HG03280 (cell line): ENCODE measurements at regions not wholly inside any gene's neighbourhood (a gene's known extent, or its start where the extent isn't known, plus 50 kb on each side); places are given as distances from the start of the nearest gene placed in this dataset.
"Not testable (repeated sequence)": the region's sequence is repeated elsewhere in the genome, so short reads cannot be mapped to it uniquely, and the experiment has no call there.

Experiments
- ATAC-seq: cut with Tn5 transposase; IDR thresholded peaks from one replicate; pipeline ENCODE4 v1.9.1; 2021; ENCODE audit warnings: mild to moderate bottlenecking, moderate library complexity; ENCODE audit not compliant: unreplicated experiment

DNA sequence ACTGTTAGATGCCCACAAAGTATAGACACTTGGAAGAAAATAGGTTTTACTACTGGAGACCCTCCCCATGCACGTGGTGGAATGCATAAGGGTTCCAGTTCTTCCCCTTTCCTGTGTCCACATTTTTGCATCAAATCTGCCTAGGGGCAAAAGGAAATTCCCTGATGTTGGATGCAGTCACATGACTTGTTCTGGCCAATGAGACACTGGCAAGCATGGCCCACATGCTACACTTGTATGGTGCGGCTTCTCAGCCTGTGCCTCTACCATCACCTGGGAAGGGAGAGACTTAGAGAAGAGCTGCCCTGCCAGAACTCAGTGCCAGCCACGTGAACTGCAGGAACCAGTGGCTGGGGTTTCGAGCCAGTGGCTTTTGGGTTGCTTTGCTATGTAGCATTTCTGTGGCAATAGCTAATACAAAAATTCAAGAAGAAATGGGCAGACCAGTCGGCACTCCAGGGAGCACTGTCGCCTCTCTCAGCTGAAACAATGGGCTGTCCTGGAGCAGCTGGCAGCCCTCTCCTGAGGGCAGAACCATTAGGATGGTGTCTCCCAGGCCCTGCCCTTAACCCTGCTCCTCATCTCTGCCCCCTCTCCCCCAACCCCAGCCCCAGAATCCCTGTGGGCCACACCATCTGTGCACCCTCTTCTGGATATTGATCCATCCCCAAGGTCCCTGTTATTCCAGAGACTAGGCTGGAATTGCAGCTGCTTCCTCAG lies 634.0 kb downstream of the UQCRFS1 start:
- no peak for ATAC-seq

DNA sequence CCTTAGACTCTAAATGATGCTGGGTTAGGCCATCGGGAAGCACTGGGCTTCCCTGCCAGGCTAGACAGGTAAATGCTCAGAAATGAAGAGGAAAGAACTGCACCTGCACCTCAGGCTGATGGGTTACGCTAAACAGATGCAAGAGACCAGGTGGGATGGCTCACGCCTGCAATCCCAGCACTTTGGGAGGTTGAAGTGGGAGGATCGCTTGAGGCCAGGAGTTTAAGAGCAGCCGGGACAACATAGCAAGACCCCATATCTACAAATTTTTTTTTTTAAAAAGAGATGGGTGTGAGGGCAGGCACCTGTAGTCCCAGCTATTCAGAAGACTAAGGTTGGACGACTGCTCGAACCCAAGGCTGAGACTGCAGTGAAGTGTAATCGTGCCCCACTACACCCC lies 634.7 kb downstream of the UQCRFS1 start:
- no peak for ATAC-seq

DNA sequence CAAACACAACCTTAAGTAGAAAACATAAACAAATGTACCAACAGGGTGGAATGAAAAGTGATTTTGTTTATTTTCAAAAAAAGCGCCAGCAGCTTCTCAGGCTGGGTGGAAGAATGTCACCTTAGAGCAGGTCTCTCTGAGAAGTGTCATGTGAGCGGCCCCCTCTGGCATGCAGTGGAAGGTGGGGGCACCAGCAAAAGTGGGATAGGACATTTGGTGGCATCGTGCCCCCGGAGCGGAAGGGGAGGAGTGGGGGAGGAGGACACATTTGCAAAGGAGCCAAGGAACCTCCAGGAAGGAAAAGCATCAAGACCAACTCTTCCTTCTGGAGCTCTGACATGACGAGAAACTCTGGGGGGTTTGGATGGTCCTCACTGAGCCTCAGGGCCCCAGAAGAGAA lies 635.3 kb downstream of the UQCRFS1 start:
- no peak for ATAC-seq

DNA sequence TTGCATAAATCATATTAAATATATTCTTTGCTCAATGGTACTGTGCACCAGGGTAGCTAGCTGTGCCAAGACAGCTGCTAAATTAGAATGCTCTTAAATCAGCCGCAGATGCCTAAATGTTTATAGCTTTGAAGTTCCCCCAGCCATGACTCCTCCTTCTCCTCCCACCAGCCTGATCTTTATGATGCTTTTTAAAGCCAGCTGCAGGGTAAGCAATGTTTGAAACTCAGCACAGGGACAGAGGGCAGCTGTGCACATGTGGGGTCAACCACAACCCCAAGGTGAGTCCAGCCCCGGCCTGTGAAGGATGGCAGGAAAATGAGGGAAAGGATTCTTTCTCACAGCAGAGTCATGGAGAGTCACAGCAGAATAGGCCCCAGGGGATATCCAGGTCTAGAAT lies 635.7 kb downstream of the UQCRFS1 start:
- no peak for ATAC-seq

DNA sequence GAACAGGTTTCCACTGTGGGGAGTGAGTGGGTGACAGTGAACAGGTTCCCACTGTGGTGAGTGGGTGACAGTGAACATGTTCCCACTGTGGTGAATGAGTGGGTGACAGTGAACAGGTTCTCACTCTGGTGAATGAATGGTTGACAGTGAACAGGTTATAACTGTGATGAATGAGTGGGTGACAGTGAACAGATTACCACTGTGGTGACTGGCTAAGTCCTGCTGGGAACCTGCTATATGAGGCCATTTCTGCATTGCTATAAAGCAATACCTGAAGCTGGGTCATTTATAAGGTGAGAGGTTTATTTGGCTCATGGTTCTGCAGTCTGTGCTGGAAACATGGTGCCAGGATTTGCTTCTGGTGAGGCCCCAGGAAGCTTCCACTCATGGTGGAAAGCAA lies 637.1 kb downstream of the UQCRFS1 start:
- no peak for ATAC-seq

DNA sequence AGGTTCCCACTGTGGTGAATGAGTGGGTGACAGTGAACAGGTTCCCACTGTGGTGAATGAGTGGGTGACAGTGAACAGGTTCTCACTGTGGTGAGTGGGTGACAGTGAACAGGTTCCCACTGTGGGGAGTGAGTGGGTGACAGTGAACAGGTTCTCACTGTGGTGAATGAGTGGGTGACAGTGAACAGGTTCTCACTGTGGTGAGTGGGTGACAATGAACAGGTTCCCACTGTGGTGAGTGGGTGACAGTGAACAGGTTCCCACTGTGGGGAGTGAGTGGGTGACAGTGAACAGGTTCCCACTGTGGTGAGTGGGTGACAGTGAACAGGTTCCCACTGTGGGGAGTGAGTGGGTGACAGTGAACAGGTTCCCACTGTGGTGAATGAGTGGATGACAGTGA lies 637.6 kb downstream of the UQCRFS1 start:
- ATAC-seq = not testable (repeated sequence)

DNA sequence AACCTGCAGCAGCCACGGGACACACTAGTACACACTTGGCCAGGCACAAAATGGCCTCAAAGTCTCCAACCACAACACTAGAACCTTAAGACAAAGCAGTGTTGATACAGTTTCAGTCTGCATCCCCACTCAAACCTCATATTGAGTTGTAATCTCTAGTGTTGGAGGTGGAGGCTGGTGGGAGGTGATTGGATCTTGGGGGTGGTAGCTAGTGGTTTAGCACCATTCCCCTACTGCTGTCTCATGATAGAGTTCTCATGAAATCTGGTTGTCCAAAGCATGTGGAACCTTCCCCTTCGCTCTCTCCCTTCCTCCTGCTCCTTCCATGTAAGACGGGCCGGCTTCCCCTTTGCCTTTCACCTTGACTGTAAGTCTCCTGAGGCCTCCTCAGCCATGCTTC lies 638.7 kb downstream of the UQCRFS1 start:
- ATAC-seq = no peak

DNA sequence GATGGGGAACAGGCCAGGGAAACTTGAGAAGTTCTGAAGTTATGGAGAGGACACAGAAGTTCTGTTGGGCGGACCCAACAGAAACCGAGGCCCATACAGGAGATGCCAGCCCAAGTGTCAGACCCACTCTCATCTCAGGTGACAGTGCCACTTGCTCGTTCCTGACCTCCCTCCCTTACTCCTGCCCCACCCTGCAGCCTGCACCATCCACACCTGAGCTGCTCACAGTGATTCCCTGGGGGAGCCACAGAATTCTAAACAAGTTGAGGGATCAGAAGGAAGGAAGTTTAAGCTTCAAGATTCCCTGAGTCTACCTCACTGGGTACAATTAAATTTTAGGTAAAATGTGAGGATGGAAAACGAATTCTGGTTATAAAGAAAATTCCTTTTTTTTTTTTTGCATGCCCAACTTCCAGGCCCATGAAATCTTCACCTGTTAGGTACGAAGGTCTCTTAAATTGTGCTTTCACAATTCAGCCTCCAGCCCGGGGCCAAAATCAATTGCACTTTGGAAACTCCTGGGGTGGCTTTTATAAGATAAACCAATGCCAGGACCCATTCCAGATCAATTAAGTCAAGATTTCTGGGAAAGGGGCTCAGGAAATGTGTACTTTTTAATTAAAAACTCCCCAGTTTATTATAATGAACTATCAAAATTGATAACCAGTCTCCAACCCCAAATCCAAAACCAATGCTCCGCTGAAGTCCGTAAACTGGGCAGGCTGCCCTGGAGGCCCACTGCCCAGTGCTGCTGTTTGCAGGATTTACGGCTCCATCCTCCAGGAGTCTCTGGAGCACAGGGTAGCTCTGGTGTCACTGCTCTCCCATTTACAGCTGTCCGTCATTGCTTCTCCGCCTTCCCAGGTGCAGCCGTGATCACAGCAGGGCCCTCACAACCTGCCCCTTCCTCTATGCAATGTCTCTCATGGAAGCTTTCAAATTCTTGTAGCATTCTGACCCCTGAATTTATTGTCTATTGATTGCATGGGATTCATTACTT lies 643.5 kb downstream of the UQCRFS1 start:
- no peak for ATAC-seq

DNA sequence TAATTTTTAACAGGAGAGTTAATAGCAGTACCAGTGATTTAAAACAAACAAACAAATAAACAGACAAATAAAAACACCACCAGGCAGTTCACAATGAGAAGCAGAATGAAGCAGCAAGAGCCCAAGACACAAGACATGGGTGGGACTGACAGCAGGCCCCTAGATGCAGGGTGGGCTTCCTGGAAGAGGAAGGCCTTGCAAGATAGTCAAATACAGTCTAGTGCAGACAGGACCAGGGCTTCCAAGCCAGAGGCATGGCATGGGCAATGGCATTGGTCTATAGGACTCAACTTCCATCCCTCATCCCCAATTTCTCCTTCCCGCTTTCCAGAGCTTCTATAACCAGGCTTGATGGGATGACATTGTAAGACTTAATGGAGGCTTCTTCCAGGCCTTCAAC lies 645.1 kb downstream of the UQCRFS1 start:
- no peak for ATAC-seq

DNA sequence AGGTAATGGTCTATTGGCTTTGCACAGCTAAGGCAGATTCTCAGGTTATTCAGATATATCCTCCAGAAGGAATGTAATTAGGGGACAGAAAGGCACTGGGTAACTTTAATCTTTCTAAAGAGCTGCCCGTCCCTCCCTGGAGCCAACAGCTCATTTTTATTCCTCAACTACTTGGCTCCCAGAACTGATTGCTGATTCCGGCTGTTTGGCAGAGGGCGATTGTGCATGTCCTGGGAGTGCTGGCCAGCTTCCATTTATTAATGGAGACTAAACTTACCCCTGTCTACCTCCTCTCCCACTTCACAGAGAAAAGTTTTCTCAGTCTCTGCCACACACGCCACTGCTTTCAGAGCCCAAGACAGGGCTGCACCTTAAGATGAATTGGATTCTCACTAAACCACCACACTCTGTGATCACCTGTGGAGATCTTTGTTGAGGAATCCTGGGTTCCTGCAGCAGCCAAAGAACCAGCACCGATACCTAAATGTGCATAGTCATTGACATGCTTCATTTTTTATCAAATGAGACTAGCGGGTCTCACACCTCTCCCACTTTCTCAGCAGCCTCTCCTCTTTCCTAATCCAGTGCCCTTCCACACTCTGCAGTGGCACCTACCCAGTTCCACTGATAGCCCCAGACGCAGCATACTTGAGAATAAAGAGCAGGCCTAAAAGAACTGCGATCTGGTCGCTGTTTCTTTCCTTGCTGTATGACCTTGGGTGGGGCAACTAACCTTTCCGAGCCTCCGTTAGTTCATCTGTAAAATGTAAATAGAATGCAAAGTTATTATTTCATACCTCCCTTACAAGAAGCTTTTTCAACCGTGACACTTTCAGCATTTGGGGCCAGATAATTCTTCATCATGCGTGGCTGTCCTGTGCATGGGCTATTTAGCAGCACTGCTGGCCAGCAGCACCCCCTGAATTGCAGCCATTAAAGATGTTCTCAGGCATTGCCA lies 648.7 kb downstream of the UQCRFS1 start:
- ATAC-seq = no peak

DNA sequence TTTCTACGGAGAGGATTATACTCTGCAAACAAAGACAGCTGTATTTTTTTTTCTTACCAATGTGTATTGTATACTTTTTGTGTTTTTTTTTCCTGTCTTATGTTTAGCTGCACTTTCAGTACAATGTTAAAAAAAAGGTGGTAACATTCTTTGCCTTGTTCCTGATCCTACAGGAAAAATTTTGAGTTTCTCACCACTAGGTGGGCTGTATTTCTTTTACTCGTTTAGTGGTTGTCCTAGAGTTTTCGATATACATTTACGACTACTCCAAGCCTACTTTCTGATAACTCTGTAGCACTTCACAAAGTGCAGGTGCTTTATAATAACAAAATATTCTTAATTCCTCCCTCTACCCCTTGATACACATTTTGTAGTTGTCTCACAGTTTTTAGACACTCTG lies 652.2 kb downstream of the UQCRFS1 start:
- no peak for ATAC-seq

DNA sequence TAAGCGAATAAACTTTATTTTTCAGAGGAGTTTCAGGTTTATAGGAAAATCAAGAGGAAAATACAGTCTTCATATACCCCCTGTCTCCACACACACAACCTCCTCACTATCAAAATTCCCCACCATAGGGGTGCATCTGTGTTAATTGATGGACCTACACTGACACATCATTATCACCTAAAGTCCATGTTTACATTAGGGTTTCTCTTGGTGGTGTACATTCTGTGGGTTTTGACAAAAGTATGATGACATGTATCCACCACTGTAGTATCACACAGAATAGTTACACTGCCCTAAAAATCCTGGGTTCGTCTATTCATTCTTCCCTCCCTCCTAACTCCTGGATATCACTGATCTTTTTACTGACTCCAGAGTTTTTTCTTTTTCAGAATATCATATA lies 654.2 kb downstream of the UQCRFS1 start:
- ATAC-seq = no peak

DNA sequence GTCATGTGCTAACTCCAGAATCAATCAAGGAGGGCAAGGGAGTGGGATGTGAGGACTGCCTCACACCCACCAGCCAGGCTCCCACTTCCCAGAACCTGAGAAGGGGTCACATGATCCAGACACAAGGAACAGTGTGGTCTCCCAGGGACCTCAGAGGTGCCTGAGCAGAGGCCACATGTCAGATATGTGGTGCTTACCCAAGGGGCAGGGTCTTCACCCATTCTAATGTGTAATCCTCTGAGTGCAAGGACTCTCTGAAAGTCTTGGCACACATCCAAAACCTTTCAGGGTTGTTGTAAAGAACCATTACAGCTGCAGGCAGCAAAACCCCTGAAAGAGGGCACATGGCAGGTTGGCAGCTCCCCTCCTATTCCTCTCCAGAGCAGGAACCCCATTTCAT lies 656.6 kb downstream of the UQCRFS1 start:
- ATAC-seq = no peak

DNA sequence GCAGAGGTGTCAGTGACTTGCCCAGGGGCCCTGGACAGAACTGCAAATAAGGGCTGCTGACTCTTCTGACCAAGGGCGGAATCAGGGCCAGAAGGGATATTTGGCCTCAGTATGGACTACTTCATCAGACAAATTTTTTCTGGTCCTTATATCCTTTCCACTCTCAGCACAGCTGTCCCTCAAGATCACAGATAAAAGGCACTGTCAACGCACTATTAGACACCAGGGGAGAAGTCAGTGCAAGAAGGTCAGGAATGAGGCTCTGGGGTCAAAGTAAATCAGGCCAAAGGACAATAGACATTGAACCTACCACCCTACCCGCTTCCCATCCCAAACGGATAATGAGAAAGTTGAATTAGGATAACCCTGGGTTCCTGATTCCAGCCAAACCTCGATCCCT lies 657.6 kb downstream of the UQCRFS1 start:
- no peak for ATAC-seq

DNA sequence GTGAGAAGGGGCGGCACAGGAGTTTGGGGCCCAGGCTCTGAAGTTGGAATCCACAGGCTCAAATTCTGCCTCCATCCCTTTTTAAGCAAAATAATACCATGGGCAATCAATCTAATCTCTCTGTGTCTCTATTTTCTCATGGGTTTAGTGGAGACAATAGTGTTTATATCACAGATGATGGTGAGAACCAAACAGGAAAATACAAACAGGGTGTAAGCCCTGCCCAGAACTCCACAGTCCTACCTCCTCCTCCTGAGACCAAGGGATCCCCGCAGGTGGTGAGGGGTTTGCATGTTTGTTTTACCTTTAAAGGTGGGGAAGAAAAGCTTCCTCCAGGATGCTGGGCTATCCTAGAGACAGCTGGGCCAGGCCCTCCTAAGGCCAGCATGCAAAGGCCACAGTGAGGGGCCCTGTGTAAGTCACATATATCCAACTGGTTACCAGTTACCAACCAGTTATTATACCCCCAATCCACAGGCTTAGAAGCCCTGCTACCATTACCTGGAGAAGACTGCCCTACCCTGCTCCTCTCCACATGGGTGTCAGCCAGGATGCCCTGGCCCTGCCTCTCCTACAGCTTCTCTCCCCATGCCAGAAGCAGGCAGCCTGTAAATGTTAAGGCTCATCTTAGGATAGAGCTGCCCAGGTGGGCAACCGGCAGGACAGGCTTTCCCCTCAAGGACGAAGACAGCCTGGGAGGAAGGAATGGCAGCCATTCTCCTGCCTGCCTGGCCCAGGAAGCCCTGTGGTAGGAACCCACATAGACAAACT lies 658.4 kb downstream of the UQCRFS1 start:
- ATAC-seq = no peak

DNA sequence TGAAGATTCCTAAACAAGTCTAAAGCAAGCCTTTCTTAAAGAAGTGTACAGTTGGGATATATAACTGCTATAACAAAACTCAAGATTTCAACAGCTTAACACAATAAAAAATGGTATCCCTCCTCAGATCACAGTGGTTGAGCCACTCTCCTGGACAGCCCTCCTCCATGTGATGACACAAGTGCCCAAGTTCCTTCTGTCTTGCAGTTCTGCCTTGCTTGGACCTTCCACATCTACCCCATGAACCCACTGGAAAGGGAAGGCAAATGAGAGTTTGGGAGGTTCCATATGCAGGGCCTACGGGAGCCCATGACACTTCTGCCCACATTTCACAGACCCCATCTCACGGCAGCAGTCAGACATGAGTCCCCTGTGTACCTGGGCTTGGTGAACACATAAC lies 659.2 kb downstream of the UQCRFS1 start:
- ATAC-seq = no peak

DNA sequence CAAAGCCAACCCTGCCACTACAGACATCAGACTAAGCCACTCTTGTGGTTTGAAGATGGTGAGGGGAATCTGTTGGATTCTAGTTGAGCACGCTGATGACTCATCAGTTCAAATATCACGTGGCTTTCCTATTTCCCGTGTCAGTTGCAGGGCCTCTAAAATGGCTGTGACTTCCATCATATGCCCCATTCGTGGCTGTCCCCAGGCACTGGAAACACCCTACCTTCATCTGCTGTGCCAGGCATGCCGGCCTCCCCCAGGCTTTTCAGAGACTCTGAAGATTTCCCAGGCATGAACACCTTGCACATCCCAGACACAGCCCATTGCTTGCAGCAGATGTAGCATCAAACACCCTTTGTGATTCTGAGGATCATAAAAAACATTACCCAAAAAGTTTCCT lies 659.9 kb downstream of the UQCRFS1 start:
- no peak for ATAC-seq

DNA sequence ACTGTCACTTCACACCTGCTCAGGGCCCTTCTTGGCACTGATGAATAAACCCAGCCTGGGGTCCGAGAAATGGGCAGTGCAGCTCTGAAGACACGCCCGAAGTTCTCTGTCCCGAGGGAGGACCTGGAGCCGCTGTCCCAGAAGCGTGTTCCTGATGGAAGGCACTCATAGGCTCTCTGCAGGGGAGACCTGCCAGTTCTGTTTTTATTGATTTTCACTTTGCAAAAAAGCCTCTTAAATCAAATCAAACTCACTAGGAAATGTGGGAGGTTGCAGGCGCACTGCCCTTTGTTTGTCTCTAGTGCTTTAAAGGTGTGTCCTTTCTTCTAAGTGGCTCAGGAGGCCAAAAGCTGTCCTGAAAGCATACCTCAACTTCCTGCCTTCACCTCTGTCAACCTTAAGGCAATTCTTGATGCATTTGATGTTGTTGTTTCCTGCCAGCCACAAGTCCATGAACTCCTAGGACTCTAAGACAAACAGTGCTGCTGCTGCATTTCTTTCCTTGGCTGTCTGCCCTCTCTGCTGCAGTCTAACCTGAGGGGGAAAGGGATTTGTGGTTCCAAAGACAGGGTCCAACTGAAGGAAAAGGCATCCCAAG lies 663.2 kb downstream of the UQCRFS1 start:
- no peak for ATAC-seq

DNA sequence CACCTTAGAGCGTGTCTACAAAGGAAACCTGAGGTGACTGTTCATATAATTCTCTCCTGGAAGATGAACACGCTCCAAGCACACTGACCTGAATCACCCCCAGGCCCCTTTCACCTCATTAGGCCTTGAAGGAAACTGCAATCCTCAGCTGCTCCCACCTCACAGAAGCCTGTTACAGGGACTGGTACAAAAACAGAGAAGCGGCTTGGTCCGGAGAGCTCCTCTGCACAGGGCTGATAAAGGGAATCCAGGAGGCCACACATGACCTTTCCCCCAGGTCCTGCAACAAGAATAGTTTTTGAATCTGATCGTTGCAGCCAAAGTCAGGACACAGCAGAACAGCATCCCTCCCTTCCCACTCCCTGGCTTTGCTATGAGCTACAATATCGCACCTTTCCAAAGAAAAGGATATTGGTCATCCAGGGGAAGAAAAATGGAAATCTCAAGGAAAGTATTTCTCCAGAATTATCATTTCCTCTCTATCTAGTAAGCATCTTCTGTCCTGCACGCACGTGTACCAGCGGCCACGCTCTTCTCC lies 666.7 kb downstream of the UQCRFS1 start:
- no peak for ATAC-seq

DNA sequence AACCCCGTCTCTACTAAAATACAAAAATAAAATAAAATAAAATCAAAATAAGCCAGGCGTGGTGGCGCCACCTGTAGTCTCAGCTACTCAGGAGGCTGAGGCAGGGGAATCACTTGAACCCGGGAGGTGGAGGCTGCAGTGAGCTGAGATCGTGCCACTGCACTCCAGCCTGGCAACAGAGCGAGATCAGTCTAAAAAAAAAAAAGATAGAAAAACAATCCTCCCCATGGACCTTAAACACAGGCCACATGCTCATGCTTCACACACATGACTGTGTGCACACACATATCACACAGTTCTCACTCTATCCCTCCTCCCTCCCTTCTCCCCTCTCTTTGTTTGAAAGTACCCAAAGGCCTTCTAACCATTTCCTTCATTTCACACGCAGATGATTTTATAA lies 667.6 kb downstream of the UQCRFS1 start:
- ATAC-seq = not testable (repeated sequence)
